ENCODE measurements at regions not wholly inside any gene's neighbourhood (a gene's known extent, or its start where the extent isn't known, plus 50 kb on each side); places are given as distances from the start of the nearest gene placed in this dataset.

DNA sequence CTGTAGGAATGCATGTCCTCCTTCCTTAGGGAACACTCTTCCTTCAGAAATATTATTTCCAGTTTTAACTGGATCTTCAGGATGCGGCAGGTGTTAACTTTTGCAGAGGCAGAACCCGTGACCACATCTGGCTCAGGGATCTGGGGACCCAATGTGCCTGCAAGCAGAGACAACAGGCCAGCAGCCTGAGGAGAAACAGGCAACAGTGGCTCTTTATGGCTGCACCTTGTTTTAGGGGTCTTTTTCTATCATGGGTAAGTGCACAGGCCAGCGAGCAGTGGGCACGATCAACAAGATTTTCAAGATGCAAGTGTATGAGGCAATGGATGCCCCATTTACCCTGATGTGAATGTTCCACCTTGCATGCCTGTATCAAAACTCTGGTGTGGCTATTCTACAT lies 497.5 kb upstream of the KLF6 start (continued):
- no peak for TF ChIP-seq ZNF830 (CRISPR knock-in tag; IDR thresholded peaks at IDR 0.05)
- TF ChIP-seq CTBP1 (IDR thresholded peaks at IDR 0.05; ENCODE audit: borderline replicate concordance) = no peak
- no peak for TF ChIP-seq ZNF41 (CRISPR knock-in tag; conservative IDR thresholded peaks at IDR 0.05)
- no peak for TF ChIP-seq POLR2AphosphoS2 (IDR thresholded peaks at IDR 0.05; ENCODE audit: low read length)
- no peak for TF ChIP-seq CREM (IDR thresholded peaks at IDR 0.05; ENCODE audit: low read depth)
- no peak for TF ChIP-seq DACH1 (IDR thresholded peaks at IDR 0.05; ENCODE audit: partially characterized antibody)
- TF ChIP-seq LARP7 (IDR thresholded peaks at IDR 0.05) = no peak

DNA sequence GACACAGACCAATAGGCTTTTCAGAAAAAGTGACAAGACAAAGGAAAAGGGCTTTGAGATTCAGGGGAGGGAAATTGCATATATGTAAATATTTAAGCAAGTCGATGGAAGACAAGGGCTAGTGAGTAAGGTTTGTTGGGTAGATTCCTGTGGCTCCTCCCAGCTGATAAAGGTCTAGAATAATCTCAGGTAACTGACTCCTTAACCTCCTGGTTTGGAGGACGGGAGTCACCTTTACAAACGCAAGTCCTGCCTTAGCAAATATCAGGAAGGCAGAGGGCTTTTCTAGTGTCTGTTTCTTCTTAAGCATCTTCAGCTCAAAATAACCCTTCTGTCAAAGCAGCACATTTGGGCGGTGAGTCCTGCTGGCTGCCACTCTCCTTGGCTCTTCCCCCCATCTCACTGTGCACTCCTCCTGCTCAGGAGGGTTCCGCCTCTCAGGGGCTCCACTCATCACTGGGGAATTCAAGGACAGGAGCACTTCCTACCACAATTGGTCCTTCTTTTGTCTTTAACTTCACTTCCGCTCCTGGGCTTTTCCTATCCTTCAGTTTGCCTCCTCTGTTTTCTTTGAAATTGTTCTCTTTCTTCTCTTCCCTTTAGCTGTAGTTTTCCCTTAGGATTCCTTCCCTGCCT lies 496.3 kb upstream of the KLF6 start:
- H3K27ac ChIP-seq (ENCODE audit: extremely low read depth, low read depth, low read length) = no peak overlapping the region
- in situ Hi-C loops (cut with MboI) (no loop called here), intact Hi-C loops (cut with micrococcal nuclease) (no loop called here)
- no peaks in the 10 kb centered on the region for H3K36me3 ChIP-seq (ENCODE audit: control insufficient read depth, insufficient read depth, low read length)
- no peaks in the 10 kb centered on the region for H4K20me1 ChIP-seq (replicated peaks; ENCODE audit: control insufficient read depth, insufficient read depth, low read length)
- BruUV-seq (replicated peaks) = no TSS peak
- DNase-seq (ENCODE audit: extremely low read depth in 1 of 4, low spot score in 3 of 4) = no peak
- no peak overlapping the region for H2AFZ ChIP-seq (ENCODE audit: low read depth, low read length)
- no peak overlapping the region for H3K4me2 ChIP-seq (ENCODE audit: insufficient read depth, low read length)
- no peak overlapping the region for H3K4me3 ChIP-seq
- H3K27me3 ChIP-seq (ENCODE audit: control insufficient read depth in 2 of 2, insufficient read depth in 2 of 2, low read length in 2 of 2) = peaks cover 0 to 8% of the 10 kb centered on the region in 2 experiments; a peak in 2 of 5 replicates
- no peaks in the 10 kb centered on the region for H3K9me3 ChIP-seq (replicated peaks; ENCODE audit: control insufficient read depth, insufficient read depth, low read depth, low read length)
- POLR2A ChIA-PET = interaction anchor here (0.7 to 0.9 kb wide), 2 partner anchors 12 to 170 kb away, joined by 3 to 4 read pairs; no protein-coding TSS in a partner anchor
- no peak for ATAC-seq
- CTCF ChIA-PET (ENCODE audit: low intra/inter-chr PET ratio) = no interaction called here
- FAIRE-seq = no peak
- no peak overlapping the region for H3K9ac ChIP-seq (ENCODE audit: insufficient read depth in 1 of 2, low read depth in 2 of 2, low read length in 2 of 2)
- H3K4me1 ChIP-seq (replicated peaks in 1 of 2; ENCODE audit: control insufficient read depth in 2 of 2, insufficient read depth in 2 of 2, low read length in 2 of 2) = no peaks in the 10 kb centered on the region
- no peaks in the 10 kb centered on the region for H3K9me1 ChIP-seq (ENCODE audit: control insufficient read depth, insufficient read depth, low read length)
- 0% methylated on average over 6 of the region's 6 CpGs for WGBS (ENCODE audit: insufficient coverage, low coverage, missing lambda C conversion rate)
- no peak for TF ChIP-seq XRCC3 (IDR thresholded peaks at IDR 0.05)
- no peak for TF ChIP-seq AFF1 (IDR thresholded peaks at IDR 0.05; ENCODE audit: low read depth in 1 of 2, partially characterized antibody in 2 of 2)
- TF ChIP-seq STAT6 (CRISPR knock-in tag; IDR thresholded peaks at IDR 0.05) = no peak
- no peak for TF ChIP-seq BACH1 (tag; IDR thresholded peaks at IDR 0.05)
- no peak for TF ChIP-seq POLR2AphosphoS2 (IDR thresholded peaks at IDR 0.05; ENCODE audit: low read length)
- TF ChIP-seq PTBP1 (IDR thresholded peaks at IDR 0.05; ENCODE audit: low read depth, low read length) = no peak
- no peak for TF ChIP-seq CTBP1 (IDR thresholded peaks at IDR 0.05; ENCODE audit: borderline replicate concordance)
- H3K79me2 ChIP-seq (ENCODE audit: control insufficient read depth, insufficient read depth, low read length) = no peaks in the 10 kb centered on the region

Data from K562 (cell line).